GM18517 (cell line): ENCODE measurements at regions not wholly inside any gene's neighbourhood (a gene's known extent, or its start where the extent isn't known, plus 50 kb on each side); places are given as distances from the start of the nearest gene placed in this dataset.

Experiments used
- ATAC-seq: cut with Tn5 transposase; IDR thresholded peaks from one replicate; pipeline ENCODE4 v1.9.1; 2021; ENCODE audit warnings: mild to moderate bottlenecking, moderate library complexity; ENCODE audit not compliant: unreplicated experiment

DNA sequence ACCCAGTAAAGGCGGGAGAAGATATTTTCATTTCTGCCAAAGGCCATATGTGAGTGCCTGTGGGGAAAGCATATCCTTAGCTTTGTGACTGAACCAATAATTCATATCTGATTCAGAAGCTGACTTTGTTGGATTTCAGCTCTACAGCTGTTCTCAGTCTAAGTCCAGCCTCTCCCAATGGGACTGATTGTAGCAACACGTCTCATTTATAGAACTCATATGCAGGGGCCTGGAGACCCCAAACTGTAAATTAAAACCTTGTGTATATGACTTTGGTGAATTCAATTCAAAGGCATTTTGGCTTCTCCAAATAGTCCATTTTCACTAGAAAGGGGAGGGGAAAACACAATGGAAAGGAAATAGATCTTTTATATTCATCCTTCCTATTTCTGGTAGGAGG lies 250.4 kb upstream of the SORL1-AS1 start:
- ATAC-seq: no peak

DNA sequence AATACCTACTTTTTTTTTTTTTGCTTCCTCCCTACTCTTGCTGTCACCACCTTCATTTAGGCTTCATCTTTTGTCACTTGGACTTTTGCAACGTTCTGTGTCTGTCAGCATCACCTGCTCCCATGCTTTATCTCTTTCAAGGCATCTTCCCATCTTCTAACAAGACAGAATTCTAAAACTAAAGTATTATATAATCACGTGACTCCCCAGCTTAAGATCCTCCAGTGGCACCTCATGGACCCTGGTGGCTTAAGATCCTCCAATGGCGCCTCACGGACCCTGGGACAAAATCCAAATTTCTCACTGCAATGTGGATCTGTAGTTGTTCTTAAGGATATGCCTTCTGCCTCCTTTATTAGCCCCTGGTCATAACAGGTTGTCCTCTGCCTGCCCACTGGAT lies 248.2 kb upstream of the SORL1-AS1 start:
- ATAC-seq: no peak

DNA sequence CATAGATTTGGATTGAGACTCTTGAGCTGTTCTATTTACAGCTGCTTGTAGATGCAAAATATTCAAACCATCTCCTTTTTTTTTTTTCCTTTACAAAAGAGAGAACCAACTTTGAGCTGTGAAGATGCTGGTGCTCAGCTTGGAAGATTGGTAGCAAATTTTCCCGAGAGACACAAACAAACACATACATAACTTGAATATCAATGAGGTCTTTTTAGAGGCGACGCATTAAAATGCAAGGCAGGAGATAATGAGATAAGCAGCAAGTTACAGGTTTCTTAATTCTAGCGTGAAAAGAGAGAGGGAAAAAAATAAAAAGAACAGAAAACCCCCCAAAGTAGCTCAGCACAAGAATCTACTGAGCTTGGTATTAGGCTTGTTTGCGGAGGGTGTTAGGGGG lies 247.0 kb upstream of the SORL1-AS1 start:
- no peak for ATAC-seq

DNA sequence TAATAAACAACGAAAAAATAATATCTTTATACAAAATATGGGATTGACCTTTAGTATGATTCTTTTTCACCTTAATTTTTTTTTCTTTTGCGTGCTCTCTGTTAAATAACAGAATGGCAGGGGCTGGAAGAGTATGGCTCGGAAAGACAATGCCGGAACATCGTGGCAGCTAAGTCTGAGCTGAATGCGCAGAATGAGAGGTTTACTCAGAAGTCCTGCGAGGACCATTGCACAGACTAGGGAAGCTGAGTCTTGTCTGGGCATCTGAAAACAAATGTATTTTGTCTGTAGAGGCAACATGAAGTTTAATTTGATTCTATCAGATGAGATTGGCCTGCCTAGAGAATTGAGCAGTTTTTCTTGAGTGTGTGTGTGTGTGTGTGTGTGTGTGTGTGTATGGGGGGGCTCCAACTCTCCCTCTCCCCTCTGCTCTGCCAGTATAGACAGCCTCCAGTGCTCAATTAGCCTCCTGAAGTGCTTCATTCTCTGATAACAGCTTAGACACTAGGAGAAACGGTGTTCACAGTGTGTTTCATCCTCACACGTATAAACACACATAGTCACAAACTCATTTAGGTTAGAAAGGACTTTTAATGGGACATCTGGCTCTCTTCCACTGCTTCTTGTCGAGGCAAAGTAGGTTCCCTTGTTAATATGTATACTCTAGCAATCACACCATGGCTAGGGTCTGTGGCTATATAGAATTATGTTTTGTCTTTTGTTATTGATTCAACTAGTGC lies 244.3 kb upstream of the SORL1-AS1 start:
- ATAC-seq: no peak

DNA sequence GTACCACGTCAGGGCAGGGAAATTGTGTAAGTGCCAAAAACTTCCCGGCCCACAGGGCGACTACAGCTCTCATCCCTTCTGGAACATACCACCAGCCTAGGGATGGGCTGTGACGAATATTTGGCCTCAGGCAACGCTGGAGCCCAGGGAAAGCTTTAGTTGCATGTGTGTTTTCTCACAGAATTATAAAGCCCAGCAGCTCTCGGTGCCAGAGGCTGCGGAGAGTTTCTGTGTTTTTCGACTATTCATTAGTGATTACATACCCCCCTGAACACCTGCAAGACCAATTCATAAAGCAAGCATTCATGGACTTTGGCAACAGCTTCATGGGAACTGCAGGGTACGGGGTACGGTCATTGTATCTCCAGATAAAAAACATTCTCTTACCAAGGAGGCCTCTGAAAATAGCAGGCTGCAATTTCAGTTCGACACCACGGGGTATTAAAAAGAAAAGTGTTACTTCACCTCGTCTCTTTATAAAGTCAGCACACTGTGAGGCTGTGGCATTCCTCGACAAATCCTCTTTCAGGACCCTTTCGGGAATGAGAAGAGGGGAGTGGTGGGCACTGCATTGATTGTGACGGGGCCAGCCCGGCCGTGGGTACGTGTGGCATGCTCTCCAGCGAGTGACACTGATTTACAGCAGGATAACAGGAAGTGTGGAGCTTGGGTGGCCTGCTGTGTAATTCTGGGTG lies 243.6 kb upstream of the SORL1-AS1 start:
- ATAC-seq: no peak

DNA sequence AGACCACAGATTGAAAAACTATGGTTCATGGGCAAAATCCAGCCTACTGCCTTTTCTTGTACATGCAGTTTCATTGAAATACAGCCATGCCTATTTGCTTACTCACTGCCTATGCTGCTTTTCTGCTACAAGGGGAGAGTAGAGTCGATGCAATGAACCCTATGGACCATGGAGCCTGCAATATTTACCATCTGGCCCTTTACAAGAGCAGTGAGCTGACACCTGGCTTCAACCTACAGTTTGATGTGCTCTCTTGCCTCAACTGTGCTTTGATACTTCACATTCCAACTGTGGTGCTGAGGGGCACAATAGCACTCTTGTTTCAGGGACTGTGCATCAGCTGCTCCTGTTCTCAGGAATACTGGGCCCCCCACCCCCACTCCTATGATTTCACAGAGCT lies 239.5 kb upstream of the SORL1-AS1 start:
- no peak for ATAC-seq

DNA sequence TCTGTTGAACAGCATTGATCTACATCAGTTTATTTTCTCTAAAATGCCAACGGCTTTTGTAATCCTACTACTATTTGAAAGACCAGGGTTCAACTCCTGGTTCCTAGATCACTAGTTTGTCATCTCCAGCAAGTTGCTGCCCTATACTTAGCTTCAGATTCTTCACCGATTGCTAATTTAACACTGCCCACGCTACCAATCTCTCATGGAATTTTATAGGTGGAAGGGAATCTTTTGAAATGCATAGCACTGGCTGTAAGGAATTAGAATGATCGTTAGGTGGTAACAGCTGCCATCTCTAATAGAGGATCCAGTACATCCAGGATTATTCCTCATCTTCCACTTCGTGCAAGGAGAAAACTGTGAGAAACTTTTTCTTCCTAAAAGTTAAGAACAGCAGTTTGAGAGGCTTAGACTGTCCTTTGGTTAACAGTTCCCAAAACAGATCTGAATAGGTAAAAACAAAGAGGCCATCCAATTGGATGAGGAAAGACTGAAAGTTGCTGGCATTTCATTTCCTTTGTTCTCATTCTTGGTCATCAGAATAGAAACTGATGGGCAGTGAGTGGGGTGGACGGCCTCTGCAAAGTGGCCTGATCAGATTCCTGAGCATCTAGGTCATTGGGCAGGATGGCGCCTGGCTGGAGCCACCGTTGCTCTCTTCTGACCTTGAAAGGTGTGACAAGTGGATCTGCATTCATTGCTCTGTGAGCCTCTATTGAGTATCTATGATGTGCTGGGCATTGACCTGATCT lies 236.3 kb upstream of the SORL1-AS1 start:
- ATAC-seq: no peak

DNA sequence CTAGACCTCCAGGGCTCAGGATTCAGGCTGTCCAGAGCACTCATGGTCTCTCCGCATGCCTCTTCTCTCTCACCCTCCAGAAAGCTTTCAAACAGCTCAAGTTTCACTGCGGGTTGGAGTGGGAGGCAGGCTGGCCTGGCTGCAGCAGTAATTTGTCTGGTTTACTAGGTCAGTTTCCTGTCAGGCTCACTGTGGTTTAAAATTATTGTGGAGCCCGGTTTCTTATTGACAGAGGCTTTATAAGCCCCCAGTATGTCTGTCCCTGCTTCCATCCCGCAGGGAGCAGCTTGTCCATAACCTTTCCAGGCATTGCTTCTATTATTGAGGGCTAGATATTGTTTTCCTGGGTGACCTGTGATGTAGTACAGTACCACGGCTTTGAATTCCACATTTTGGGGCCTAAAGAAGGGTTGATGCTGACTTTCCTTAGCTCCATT lies 235.3 kb upstream of the SORL1-AS1 start:
- ATAC-seq: no peak

DNA sequence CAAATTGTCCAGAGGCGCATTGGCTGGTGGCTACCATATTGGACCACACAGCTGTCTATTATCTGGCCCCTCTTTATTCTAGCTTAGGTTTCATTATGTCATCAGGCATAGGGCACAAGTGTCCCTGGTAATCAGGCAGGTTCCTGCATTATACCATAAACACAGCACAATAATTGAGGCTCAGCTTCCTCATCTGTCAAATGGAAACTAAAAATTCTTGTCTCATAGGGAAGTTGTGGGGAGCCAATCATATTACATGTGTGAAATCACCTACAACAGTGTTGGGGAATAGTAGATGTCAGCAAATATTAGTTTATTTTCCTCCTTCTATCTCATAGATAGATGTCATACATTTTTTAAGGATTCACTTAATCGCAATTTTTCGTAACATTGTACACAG lies 231.0 kb upstream of the SORL1-AS1 start:
- no peak for ATAC-seq
